Esophagus squamous epithelium (tissue), 4 donors: ENCODE measurements at regions not wholly inside any gene's neighbourhood (a gene's known extent, or its start where the extent isn't known, plus 50 kb on each side); places are given as distances from the start of the nearest gene placed in this dataset.

ENCODE experiments used
- CTCF ChIP-seq, 6 experiments: fragments of 450-650 bp in 4 of 6; fragments of 200-600 bp in 2 of 6; sonication (generic) in 2 of 6; IDR thresholded peaks; one replicate each; pipeline ENCODE4 v1.5.1; 2016 to 2019; ENCODE audit warnings: antibody characterized with exemption in 6 of 6, mild to moderate bottlenecking in 4 of 6, moderate library complexity in 4 of 6
- POLR2A ChIP-seq, 4 donors: fragments of 450-650 bp; IDR thresholded peaks; one replicate each; pipeline ENCODE4 v1.6.1; 2017; ENCODE audit warnings: antibody characterized with exemption in 4 of 4, mild to moderate bottlenecking in 4 of 4, moderate library complexity in 3 of 4

GRCh38 chr16:86289304-86289703 lies 221.0 kb upstream of the FOXF1 start:
- TF ChIP-seq POLR2A (IDR thresholded peaks at IDR 0.05) (no peak), CTCF (IDR thresholded peaks at IDR 0.05) (no peak)
